Kidney capillary endothelial cell (primary cell): ENCODE measurements at regions not wholly inside any gene's neighbourhood (a gene's known extent, or its start where the extent isn't known, plus 50 kb on each side); places are given as distances from the start of the nearest gene placed in this dataset.
A peak's percentile ranks its signal among the peaks of the same experiment; 100 is the strongest.
"Not testable (repeated sequence)": the region's sequence is repeated elsewhere in the genome, so short reads cannot be mapped to it uniquely, and the experiment has no call there.

Experiments used
- DNase-seq: peaks from one replicate; pipeline ENCODE4 v3.0.0-alpha.2; 2018; ENCODE audit warnings: low spot score

GRCh38 chr2:118387509-118387908, 299.2 kb downstream of the INSIG2 start:
- DNase-seq = no peak

GRCh38 chr2:118386641-118387302, 298.5 kb downstream of the INSIG2 start:
- DNase-seq = peak; percentile 1

GRCh38 chr2:118380915-118381653, 292.8 kb downstream of the INSIG2 start:
- no peak for DNase-seq

- DNase-seq = no peak
These were observed 287.7 kb downstream of the INSIG2 start for GRCh38 chr2:118375907-118376485.

- no peak for DNase-seq
These were observed 286.9 kb downstream of the INSIG2 start for GRCh38 chr2:118374974-118375755.

- DNase-seq = no peak
These were observed 284.9 kb downstream of the INSIG2 start for GRCh38 chr2:118372886-118373830.

- peak; percentile 43 for DNase-seq
These were observed 283.2 kb downstream of the INSIG2 start for GRCh38 chr2:118371515-118371914.

GRCh38 chr2:118369521-118369920, 281.2 kb downstream of the INSIG2 start:
- not testable (repeated sequence) for DNase-seq

GRCh38 chr2:118363604-118364003, 275.3 kb downstream of the INSIG2 start:
- DNase-seq = no peak

- no peak for DNase-seq
These were observed 267.8 kb downstream of the INSIG2 start for GRCh38 chr2:118356051-118356450.

- no peak for DNase-seq
These were observed 263.5 kb downstream of the INSIG2 start for GRCh38 chr2:118351796-118352195.

- no peak for DNase-seq
These were observed 262.4 kb downstream of the INSIG2 start for GRCh38 chr2:118350621-118351020.

GRCh38 chr2:118349365-118349764, 261.1 kb downstream of the INSIG2 start:
- DNase-seq = no peak

GRCh38 chr2:118348380-118349034, 260.2 kb downstream of the INSIG2 start:
- no peak for DNase-seq

GRCh38 chr2:118345465-118345864, 257.2 kb downstream of the INSIG2 start:
- DNase-seq = no peak

- DNase-seq = no peak
These were observed 251.8 kb downstream of the INSIG2 start for GRCh38 chr2:118340103-118340502.

GRCh38 chr2:118339386-118339785, 251.1 kb downstream of the INSIG2 start:
- DNase-seq = no peak

- no peak for DNase-seq
These were observed 245.4 kb downstream of the INSIG2 start for GRCh38 chr2:118333664-118334063.

GRCh38 chr2:118325321-118325955, 237.2 kb downstream of the INSIG2 start:
- no peak for DNase-seq

- no peak for DNase-seq
These were observed 234.1 kb downstream of the INSIG2 start for GRCh38 chr2:118322406-118322805.
